HG02938 (cell line): ENCODE measurements at regions not wholly inside any gene's neighbourhood (a gene's known extent, or its start where the extent isn't known, plus 50 kb on each side); places are given as distances from the start of the nearest gene placed in this dataset.
"Not testable (repeated sequence)": the region's sequence is repeated elsewhere in the genome, so short reads cannot be mapped to it uniquely, and the experiment has no call there.

ENCODE experiments used
- ATAC-seq: cut with Tn5 transposase; IDR thresholded peaks from one replicate; pipeline ENCODE4 v1.9.1; 2021; ENCODE audit warnings: mild to moderate bottlenecking, moderate library complexity; ENCODE audit not compliant: unreplicated experiment

GRCh38 chr2:2660789-2661355, 329.8 kb upstream of the MYT1L start:
- no peak for ATAC-seq

GRCh38 chr2:2657121-2657962, 326.3 kb upstream of the MYT1L start:
- ATAC-seq = no peak

- ATAC-seq = no peak
Observed at GRCh38 chr2:2656115-2657011, 325.3 kb upstream of the MYT1L start.

- no peak for ATAC-seq
Observed at GRCh38 chr2:2655453-2656114, 324.5 kb upstream of the MYT1L start.

GRCh38 chr2:2653231-2653630, 322.2 kb upstream of the MYT1L start:
- ATAC-seq = no peak

GRCh38 chr2:2650608-2651375, 319.7 kb upstream of the MYT1L start:
- no peak for ATAC-seq

GRCh38 chr2:2649109-2650072, 318.3 kb upstream of the MYT1L start:
- ATAC-seq = no peak

- ATAC-seq = no peak
Observed at GRCh38 chr2:2648094-2648493, 317.0 kb upstream of the MYT1L start.

GRCh38 chr2:2647141-2647541, 316.1 kb upstream of the MYT1L start:
- ATAC-seq = no peak

- peak; percentile 70 for ATAC-seq
Observed at GRCh38 chr2:2646433-2647051, 315.5 kb upstream of the MYT1L start.

- no peak for ATAC-seq
Observed at GRCh38 chr2:2645162-2645855, 314.2 kb upstream of the MYT1L start.

- ATAC-seq = not testable (repeated sequence)
Observed at GRCh38 chr2:2644751-2645150, 313.7 kb upstream of the MYT1L start.

- no peak for ATAC-seq
Observed at GRCh38 chr2:2644040-2644439, 313.0 kb upstream of the MYT1L start.

GRCh38 chr2:2642906-2643890, 312.1 kb upstream of the MYT1L start:
- ATAC-seq = no peak

GRCh38 chr2:2641541-2642410, 310.7 kb upstream of the MYT1L start:
- no peak for ATAC-seq

GRCh38 chr2:2640818-2641217, 309.7 kb upstream of the MYT1L start:
- ATAC-seq = no peak
